H1 (cell line): ENCODE measurements at regions not wholly inside any gene's neighbourhood (a gene's known extent, or its start where the extent isn't known, plus 50 kb on each side); places are given as distances from the start of the nearest gene placed in this dataset.

Experiments
- CTCF ChIA-PET: fragments of 300-600 bp; sonication (Branson Sonifier 250); formaldehyde crosslinking; loops from one replicate; lab custom pipeline; 2021; ENCODE audit not compliant: partially characterized antibody; lab: Charles Lee
- POLR2A ChIA-PET: fragments of 300-600 bp; sonication (Branson Sonifier 250); formaldehyde crosslinking; loops from one replicate; lab custom pipeline; 2021; ENCODE audit warnings: inconsistent platforms; ENCODE audit not compliant: partially characterized antibody; lab: Charles Lee
- DNase-seq, 2 experiments: peaks; one replicate each; pipeline versions ENCODE4 v3.0.0 to v3.0.0-alpha.2; 2010 to 2022; ENCODE audit warnings: low spot score in 2 of 2, low read depth in 1 of 2, mixed read lengths in 1 of 2
- FAIRE-seq: peaks from 2 replicates; lab custom pipeline; 2011; peaks lifted over from hg19 to GRCh38; lab: Jason Lieb, UNC
- H2AFZ ChIP-seq: 2 replicates; pipeline ENCODE4 v1.8.1; 2012; ENCODE audit warnings: low read length, inconsistent platforms
- H2AK5ac ChIP-seq: 2 replicates; pipeline ENCODE4 v1.6.1; 2013; ENCODE audit warnings: low read depth, low read length
- H2BK120ac ChIP-seq: replicated peaks from 2 replicates; pipeline ENCODE3; 2013; ENCODE audit warnings: low read depth, low read length, inconsistent platforms
- H2BK12ac ChIP-seq: 2 replicates; pipeline ENCODE4 v1.6.1; 2013; ENCODE audit warnings: low read depth, low read length
- H2BK15ac ChIP-seq: 2 replicates; pipeline ENCODE4 v1.6.1; 2013; ENCODE audit warnings: low read length
- H2BK20ac ChIP-seq: 2 replicates; pipeline ENCODE4 v1.6.1; 2013; ENCODE audit warnings: low read length
- H2BK5ac ChIP-seq: 2 replicates; pipeline ENCODE4 v1.6.1; 2013; ENCODE audit warnings: low read depth, low read length
- H3K14ac ChIP-seq: 2 replicates; pipeline ENCODE4 v1.6.1; 2013; ENCODE audit warnings: inconsistent platforms; ENCODE audit not compliant: insufficient read length
- H3K18ac ChIP-seq: 2 replicates; pipeline ENCODE4 v1.6.1; 2013; ENCODE audit warnings: low read length; ENCODE audit errors: extremely low read depth
- H3K23ac ChIP-seq: 2 replicates; pipeline ENCODE4 v1.6.1; 2013; ENCODE audit warnings: inconsistent platforms; ENCODE audit not compliant: insufficient read length
- H3K23me2 ChIP-seq: 2 replicates; pipeline ENCODE4 v1.6.1; 2013; ENCODE audit warnings: low read depth, low read length
- H3K27ac ChIP-seq: 2 replicates; pipeline ENCODE4 v1.6.1; 2011; ENCODE audit warnings: low read depth, low read length, inconsistent platforms
- H3K27me3 ChIP-seq, 4 experiments: replicated peaks in 1 of 4; 1 replicate in 1 of 4; 2 replicates in 3 of 4; pipeline versions ENCODE4 v1.6.1 to v1.8.1; 2011 to 2013; ENCODE audit warnings: low read length in 3 of 4, mild to moderate bottlenecking in 3 of 4, inconsistent platforms in 2 of 4, mixed read lengths in 2 of 4, moderate library complexity in 1 of 4; ENCODE audit not compliant: control insufficient read depth in 3 of 4, insufficient read depth in 3 of 4; ENCODE audit errors: extremely low read depth in 1 of 4
- H3K36me3 ChIP-seq, 4 experiments: 2 replicates each; pipeline versions ENCODE4 v1.6.1 to v1.8.1; 2011 to 2013; ENCODE audit warnings: mild to moderate bottlenecking in 4 of 4, low read length in 3 of 4, moderate library complexity in 2 of 4, control low read depth in 1 of 4, inconsistent platforms in 1 of 4; ENCODE audit not compliant: insufficient read depth in 4 of 4, control insufficient read depth in 2 of 4
- H3K4ac ChIP-seq: replicated peaks from 2 replicates; pipeline ENCODE3; 2013; ENCODE audit warnings: low read length, low read depth, mixed read lengths, inconsistent platforms; ENCODE audit not compliant: insufficient read length
- H3K4me1 ChIP-seq, 4 experiments: replicated peaks in 1 of 4; 1 replicate in 1 of 4; 2 replicates in 3 of 4; pipeline versions ENCODE4 v1.6.1 to v1.8.1; 2011 to 2013; ENCODE audit warnings: low read length in 3 of 4, inconsistent platforms in 2 of 4, mixed read lengths in 1 of 4; ENCODE audit not compliant: insufficient read depth in 4 of 4, control insufficient read depth in 3 of 4
- H3K4me2 ChIP-seq, 2 experiments: 2 replicates each; pipeline versions ENCODE4 v1.6.1 to v1.8.1; 2011 to 2013; ENCODE audit warnings: low read depth in 2 of 2, low read length in 2 of 2, control low read depth in 1 of 2, inconsistent platforms in 1 of 2, mild to moderate bottlenecking in 1 of 2; ENCODE audit not compliant: insufficient read depth in 1 of 2
- H3K4me3 ChIP-seq, 4 experiments: fragments of 200-600, 300-600 bp in 1 of 4; sonication (generic), shearing (Covaris generic), sonication (Bioruptor Twin) in 1 of 4; 2 replicates each; pipeline versions ENCODE4 v1.5.1 to v1.8.1; 2011 to 2016; ENCODE audit warnings: low read length in 4 of 4, low read depth in 3 of 4, control low read depth in 2 of 4, inconsistent platforms in 2 of 4, mild to moderate bottlenecking in 2 of 4, mixed read lengths in 1 of 4, moderate library complexity in 1 of 4; ENCODE audit not compliant: insufficient read depth in 2 of 4; ENCODE audit errors: extremely low read depth in 1 of 4
- H3K56ac ChIP-seq: replicated peaks from 2 replicates; pipeline ENCODE3; 2013; ENCODE audit warnings: low read depth, mild to moderate bottlenecking, mixed read lengths, low read length, inconsistent platforms; ENCODE audit not compliant: insufficient read length
- H3K79me1 ChIP-seq: 2 replicates; pipeline ENCODE4 v1.6.1; 2013; ENCODE audit warnings: low read depth, low read length, control low read depth
- H3K79me2 ChIP-seq, 2 experiments: 2 replicates each; pipeline versions ENCODE4 v1.6.1 to v1.8.1; 2012 to 2013; ENCODE audit warnings: low read length in 2 of 2, mild to moderate bottlenecking in 2 of 2, inconsistent platforms in 1 of 2; ENCODE audit not compliant: insufficient read depth in 2 of 2, control insufficient read depth in 1 of 2
- H3K9ac ChIP-seq, 4 experiments: replicated peaks in 1 of 4; 1 replicate in 1 of 4; 2 replicates in 3 of 4; pipeline versions ENCODE4 v1.6.1 to v1.8.1; 2011 to 2013; ENCODE audit warnings: low read depth in 3 of 4, low read length in 3 of 4, control low read depth in 2 of 4, mild to moderate bottlenecking in 2 of 4, moderate library complexity in 2 of 4, inconsistent platforms in 1 of 4; ENCODE audit errors: extremely low read depth in 1 of 4
- H3K9me3 ChIP-seq, 2 experiments: 2 replicates each; pipeline versions ENCODE4 v1.6.1 to v1.8.1; 2012 to 2013; ENCODE audit warnings: mild to moderate bottlenecking in 2 of 2, moderate library complexity in 2 of 2, control low read depth in 1 of 2, inconsistent platforms in 1 of 2, low read depth in 1 of 2, low read length in 1 of 2, mixed read lengths in 1 of 2; ENCODE audit not compliant: insufficient read depth in 2 of 2
- H4K20me1 ChIP-seq, 2 experiments: replicated peaks in 1 of 2; 2 replicates each; pipeline versions ENCODE3 to v1.8.1; 2011 to 2013; ENCODE audit warnings: inconsistent platforms in 2 of 2, low read length in 2 of 2, mild to moderate bottlenecking in 1 of 2; ENCODE audit not compliant: insufficient read depth in 2 of 2, control insufficient read depth in 1 of 2
- H4K5ac ChIP-seq: 2 replicates; pipeline ENCODE4 v1.6.1; 2013; ENCODE audit warnings: low read length, low read depth, mixed read lengths, inconsistent platforms; ENCODE audit not compliant: insufficient read length
- H4K8ac ChIP-seq: 2 replicates; pipeline ENCODE4 v1.8.0; 2013; ENCODE audit warnings: mild to moderate bottlenecking, moderate library complexity, low read length, inconsistent platforms; ENCODE audit not compliant: insufficient read depth; ENCODE audit errors: extremely low read depth
- H4K91ac ChIP-seq: replicated peaks from 2 replicates; pipeline ENCODE3; 2013; ENCODE audit warnings: low read length, mixed read lengths, inconsistent platforms; ENCODE audit not compliant: insufficient read length
- CTBP2 ChIP-seq: IDR thresholded peaks from 2 replicates; pipeline ENCODE4 v1.7.0; 2011; ENCODE audit warnings: borderline replicate concordance, mild to moderate bottlenecking, moderate library complexity, mixed read lengths, low read length; ENCODE audit not compliant: insufficient read depth, insufficient read length
- EGR1 ChIP-seq: IDR thresholded peaks from 2 replicates; pipeline ENCODE4 v1.6.1; 2011; ENCODE audit warnings: low read depth, low read length, borderline replicate concordance
- HDAC6 ChIP-seq: IDR thresholded peaks from one replicate; pipeline ENCODE4 v1.7.1; 2012; ENCODE audit warnings: low read depth, mild to moderate bottlenecking, inconsistent platforms, low read length, moderate library complexity
- JUN ChIP-seq: IDR thresholded peaks from 2 replicates; pipeline ENCODE4 v1.6.1; 2011; ENCODE audit warnings: low read depth, mild to moderate bottlenecking, improper control_type of control experiment, low read length
- KDM1A ChIP-seq: fragments of 200-600, 300-600 bp; sonication (generic); IDR thresholded peaks from 2 replicates; pipeline ENCODE4 v1.7.1; 2016; ENCODE audit warnings: mild to moderate bottlenecking, low read length, borderline replicate concordance
- MAFK ChIP-seq: IDR thresholded peaks from 2 replicates; pipeline ENCODE4 v1.6.1; 2012; ENCODE audit warnings: low read depth, mild to moderate bottlenecking, improper control_type of control experiment, low read length
- POU5F1 ChIP-seq: IDR thresholded peaks from 2 replicates; pipeline ENCODE4 v1.6.1; 2011; ENCODE audit warnings: low read depth, mild to moderate bottlenecking, low read length, moderate library complexity
- SAP30 ChIP-seq: fragments of 300-600 bp; sonication (generic); IDR thresholded peaks from 2 replicates; pipeline ENCODE4 v1.7.1; 2012; ENCODE audit warnings: low read length, moderate library complexity, mild to moderate bottlenecking, inconsistent platforms; ENCODE audit not compliant: insufficient read depth, insufficient replicate concordance
- SP2 ChIP-seq: IDR thresholded peaks from 2 replicates; pipeline ENCODE4 v1.6.1; 2012; ENCODE audit warnings: mild to moderate bottlenecking, low read length, inconsistent platforms
- SRF ChIP-seq: IDR thresholded peaks from 2 replicates; pipeline ENCODE4 v1.6.1; 2011; ENCODE audit warnings: mild to moderate bottlenecking, low read depth, low read length, moderate library complexity
- TAF7 ChIP-seq: optimal IDR thresholded peaks from 2 replicates; pipeline ENCODE3; 2011; ENCODE audit warnings: low read depth, mild to moderate bottlenecking, inconsistent platforms, low read length, moderate library complexity, borderline replicate concordance
- TCF12 ChIP-seq: IDR thresholded peaks from 2 replicates; pipeline ENCODE4 v1.6.1; 2011; ENCODE audit warnings: low read depth, mild to moderate bottlenecking, low read length
- TEAD4 ChIP-seq: IDR thresholded peaks from 2 replicates; pipeline ENCODE4 v1.6.1; 2012; ENCODE audit warnings: low read depth, low read length, inconsistent platforms, mixed read lengths
- WGBS, 2 experiments: shearing (Covaris generic) in 1 of 2; methylation state at CpG; one replicate each; pipeline versions ENCODE4 v1.1.6 to v1.1.7; 2013 to 2015; ENCODE audit warnings: low lambda C conversion rate in 2 of 2, mixed read lengths in 2 of 2, inconsistent platforms in 1 of 2, low coverage in 1 of 2, missing lambda C conversion rate in 1 of 2; ENCODE audit not compliant: insufficient replicate concordance in 2 of 2, insufficient coverage in 1 of 2, insufficient read length in 1 of 2; ENCODE audit errors: extremely low coverage in 1 of 2, missing lambda C conversion rate in 1 of 2; 5-methylcytosine and 5-hydroxymethylcytosine counted together

GRCh38 chr7:1321411-1322239 is 89.0 kb downstream of the UNCX start:
- H3K56ac ChIP-seq, result no peak overlapping the region
- H3K79me2 ChIP-seq, result no peaks in the 10 kb centered on the region
- no peak overlapping the region; the same call in 1 of the 2 replicates for H4K8ac ChIP-seq
- no peak overlapping the region for H2BK120ac ChIP-seq
- FAIRE-seq (no peak), DNase-seq (no peak)
- no peaks in the 10 kb centered on the region for H3K23me2 ChIP-seq
- H3K4me2 ChIP-seq, result no peak overlapping the region
- no peak overlapping the region for H4K5ac ChIP-seq
- peaks cover 0 to 3% of the 10 kb centered on the region in 2 experiments for H4K20me1 ChIP-seq
- H2BK5ac ChIP-seq, result no peak overlapping the region
- no peak overlapping the region for H3K18ac ChIP-seq
- no peaks in the 10 kb centered on the region for H3K36me3 ChIP-seq
- no peak overlapping the region for H4K91ac ChIP-seq
- WGBS, 2 experiments, result 90% methylated on average over 37 of the region's 39 CpGs; no CpG with 5 or more reads in 1 of the 2 experiments
- H2AFZ ChIP-seq, result no peak overlapping the region
- POLR2A ChIA-PET, result no interaction called here
- TF ChIP-seq TAF7, result no peak
- TF ChIP-seq JUN, result no peak
- no peak for TF ChIP-seq SAP30
- no peak for TF ChIP-seq SRF
- TF ChIP-seq KDM1A, result no peak
- TF ChIP-seq EGR1, result no peak
- TF ChIP-seq HDAC6, result no peak
- no peak for TF ChIP-seq TEAD4
- no peak for TF ChIP-seq CTBP2
- TF ChIP-seq TCF12, result no peak
- TF ChIP-seq MAFK, result no peak
- no peak for TF ChIP-seq SP2
- TF ChIP-seq POU5F1, result no peak
- TF ChIP-seq, all 59 proteins: peak for 0
- H2BK15ac ChIP-seq, result no peak overlapping the region
- H3K23ac ChIP-seq, result no peak overlapping the region
- H3K4me1 ChIP-seq, result no peaks in the 10 kb centered on the region; a peak in 1 of 7 replicates
- H2BK12ac ChIP-seq, result no peak overlapping the region
- no peaks in the 10 kb centered on the region for H3K79me1 ChIP-seq
- H3K9ac ChIP-seq, result no peak overlapping the region
- no peak overlapping the region for H3K4me3 ChIP-seq
- CTCF ChIA-PET, result interaction anchor here (0.8 kb wide), 1 partner anchor 13 kb away, joined by 3 read pairs; no protein-coding TSS in a partner anchor
- H3K27me3 ChIP-seq, result no peaks in the 10 kb centered on the region
- no peak overlapping the region for H3K4ac ChIP-seq
- no peak overlapping the region for H2AK5ac ChIP-seq
- H3K14ac ChIP-seq, result no peak overlapping the region
- H3K27ac ChIP-seq, result no peak overlapping the region
- H3K9me3 ChIP-seq, result no peaks in the 10 kb centered on the region
- no peak overlapping the region for H2BK20ac ChIP-seq
